IPS DF 19.7 (cell line): ENCODE measurements at regions not wholly inside any gene's neighbourhood (a gene's known extent, or its start where the extent isn't known, plus 50 kb on each side); places are given as distances from the start of the nearest gene placed in this dataset.
"Not testable (repeated sequence)": the region's sequence is repeated elsewhere in the genome, so short reads cannot be mapped to it uniquely, and the experiment has no call there.

Experiments
- DNase-seq: peaks from one replicate; pipeline ENCODE4 v3.0.0-alpha.2; 2013; ENCODE audit warnings: low read depth, low spot score

GRCh38 chr4:66045913-66046312 lies 375.6 kb upstream of the EPHA5 start:
- no peak for DNase-seq

DNA sequence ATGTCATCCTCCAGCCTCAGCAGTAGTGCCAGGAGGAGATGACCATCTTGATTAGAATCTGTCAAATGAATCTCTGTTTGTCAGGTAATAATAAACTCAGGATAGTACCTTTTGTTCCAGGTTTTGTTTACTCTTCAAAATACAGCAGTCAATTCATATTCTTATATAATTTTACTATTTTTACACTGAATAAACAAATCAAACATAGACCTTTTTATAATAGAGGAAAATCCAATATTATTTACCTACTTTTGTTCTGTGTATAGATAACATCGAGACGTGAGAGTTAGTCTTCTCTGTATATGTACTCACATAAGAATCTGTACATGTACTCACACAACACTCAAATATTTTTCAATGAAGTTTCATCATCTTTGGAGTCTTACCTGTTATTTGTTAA lies 365.4 kb upstream of the EPHA5 start:
- no peak for DNase-seq

GRCh38 chr4:66034671-66035070 lies 364.4 kb upstream of the EPHA5 start:
- DNase-seq, result no peak

DNA sequence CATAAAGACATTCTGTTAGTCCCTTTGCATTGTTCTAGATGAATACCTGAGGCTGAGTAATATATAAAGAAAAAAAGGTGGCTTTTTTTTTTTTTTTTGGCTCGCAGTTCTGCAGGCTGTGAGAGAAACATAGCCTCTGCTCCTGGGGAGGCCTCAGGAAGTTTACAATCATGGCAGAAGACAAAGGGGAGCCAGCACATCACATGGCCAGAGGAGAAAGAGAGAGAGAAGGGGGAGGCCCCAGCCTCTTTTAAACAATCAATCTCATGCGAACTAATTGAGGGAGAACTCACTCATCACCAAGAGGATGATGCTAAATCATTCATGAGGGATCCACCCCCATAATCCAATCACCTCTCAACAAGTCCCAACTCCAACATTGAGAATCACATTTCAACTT lies 364.0 kb upstream of the EPHA5 start:
- no peak for DNase-seq

DNA sequence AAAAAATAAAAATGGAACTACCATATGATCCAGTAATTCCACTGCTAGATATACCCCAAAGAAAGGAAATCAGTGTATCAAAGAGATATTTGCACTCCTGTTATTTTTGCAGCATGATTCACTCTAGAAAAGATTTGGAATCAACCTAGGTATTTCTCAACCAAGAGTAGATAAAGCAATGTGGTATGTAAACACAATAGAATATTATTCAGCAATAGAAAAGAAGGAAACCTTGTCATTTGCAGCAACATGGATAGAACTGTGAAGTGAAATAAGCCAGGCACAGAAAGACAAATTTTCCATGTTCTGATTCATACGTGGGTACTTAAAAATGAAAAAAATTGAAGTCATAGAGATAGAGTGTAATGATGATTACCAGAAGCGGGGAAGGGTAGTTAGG lies 362.3 kb upstream of the EPHA5 start:
- DNase-seq, result no peak

DNA sequence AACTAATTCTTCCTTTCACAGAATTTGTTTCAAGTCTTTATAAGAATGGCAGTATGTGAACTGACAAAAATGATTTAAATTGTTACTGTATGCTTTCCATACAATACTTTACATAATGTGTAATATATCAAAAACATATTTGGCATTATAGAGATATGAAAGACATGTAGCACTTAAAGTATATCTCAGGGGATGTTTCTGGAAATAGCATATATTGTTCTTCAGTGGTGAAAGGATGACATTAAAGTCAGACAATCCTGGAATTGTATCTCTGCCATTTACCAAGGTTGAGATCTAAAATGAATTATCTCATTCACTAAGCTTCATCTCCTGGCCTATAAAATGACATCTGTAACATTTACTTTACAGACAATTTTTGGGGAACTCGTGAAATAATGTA lies 358.4 kb upstream of the EPHA5 start:
- DNase-seq, result no peak

DNA sequence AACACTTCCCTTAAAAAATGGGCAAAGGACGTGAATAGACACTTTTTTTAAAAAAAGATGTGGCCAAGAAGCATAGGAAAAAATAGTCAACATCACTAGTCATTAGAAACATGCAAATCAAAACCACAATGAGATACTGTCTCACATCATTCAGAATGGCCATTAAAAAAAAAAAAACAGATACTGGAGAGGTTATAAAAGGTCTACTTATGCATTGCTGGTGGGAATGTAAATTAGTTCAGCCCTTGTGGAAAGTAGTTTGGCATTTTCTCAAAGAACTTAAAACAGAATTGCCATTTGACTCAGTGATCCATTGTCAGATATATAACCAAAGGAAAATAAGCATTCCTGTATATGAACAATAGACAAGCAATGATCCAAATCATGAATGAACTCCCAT lies 352.8 kb upstream of the EPHA5 start:
- no peak for DNase-seq

DNA sequence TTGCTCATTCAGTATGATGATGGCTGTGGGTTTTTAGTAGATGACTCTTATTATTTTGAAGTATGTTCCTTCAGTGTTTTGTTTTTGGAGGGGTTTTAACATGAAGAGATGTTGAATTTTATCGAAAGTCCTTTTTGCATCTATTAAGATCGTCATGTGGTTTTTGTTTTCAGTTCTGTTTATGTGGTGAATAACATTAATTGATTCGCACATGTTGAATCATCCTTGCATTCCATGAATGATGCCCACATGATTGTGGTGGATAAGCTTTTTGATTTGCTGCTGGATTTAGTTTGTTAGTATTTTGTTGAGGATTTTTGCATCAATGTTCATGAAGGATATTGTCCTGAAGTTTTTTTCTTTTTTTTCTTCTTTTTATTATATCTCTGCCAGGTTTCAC lies 347.4 kb upstream of the EPHA5 start:
- DNase-seq, result no peak

GRCh38 chr4:66016240-66016639 lies 346.0 kb upstream of the EPHA5 start:
- no peak for DNase-seq

- peak; percentile 69 for DNase-seq
Measured at GRCh38 chr4:66014146-66014765, 344.0 kb upstream of the EPHA5 start.

DNA sequence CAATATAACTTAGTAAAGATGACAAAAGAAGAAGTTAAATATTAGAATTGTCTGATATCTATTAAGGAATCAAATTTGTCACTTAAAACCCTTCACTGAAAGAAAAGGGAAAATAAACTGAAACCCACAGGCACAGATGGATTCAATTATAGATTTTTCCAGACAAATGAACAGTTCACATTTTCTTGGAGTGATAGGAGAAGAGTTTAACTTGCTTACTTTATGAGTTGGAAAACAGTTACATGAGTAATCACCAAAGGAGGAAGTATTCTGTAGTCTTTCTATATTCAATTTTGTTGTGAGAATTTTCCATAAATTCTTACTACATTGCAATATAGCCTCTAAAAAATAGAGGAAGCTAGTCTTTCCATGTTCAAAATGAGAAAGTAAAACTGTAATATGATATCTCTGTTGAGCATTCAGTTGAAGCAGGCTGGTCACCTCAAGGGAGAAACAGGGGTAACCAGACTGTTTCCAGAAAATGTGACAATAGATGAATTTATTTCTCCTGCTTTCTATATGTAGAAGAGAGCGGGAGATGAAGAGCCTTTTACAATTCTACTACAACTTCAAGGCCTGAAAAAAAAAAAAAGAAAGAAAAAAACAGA lies 330.3 kb upstream of the EPHA5 start:
- DNase-seq, result no peak

GRCh38 chr4:65999518-65999871 lies 329.2 kb upstream of the EPHA5 start:
- no peak for DNase-seq

GRCh38 chr4:65998807-65999517 lies 328.7 kb upstream of the EPHA5 start:
- not testable (repeated sequence) for DNase-seq

DNA sequence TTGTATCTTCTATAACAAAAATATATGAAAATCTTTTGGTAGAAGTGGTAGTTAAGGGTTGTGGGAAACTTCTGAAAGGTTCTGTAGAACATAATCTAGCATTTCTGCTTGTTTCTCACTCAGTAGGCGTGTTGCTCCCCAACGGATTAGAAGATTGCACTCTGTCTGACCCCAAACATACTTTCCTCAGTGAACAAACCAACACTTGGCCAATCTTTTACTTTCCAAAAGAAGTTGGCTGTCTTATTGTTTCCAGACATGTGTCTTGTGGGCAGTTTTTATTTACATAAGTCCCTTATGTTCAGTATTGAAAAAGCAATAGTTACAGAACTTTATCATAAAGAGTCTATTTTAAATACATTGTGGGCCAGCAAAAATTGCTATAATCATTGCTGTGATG lies 312.8 kb upstream of the EPHA5 start:
- no peak for DNase-seq

DNA sequence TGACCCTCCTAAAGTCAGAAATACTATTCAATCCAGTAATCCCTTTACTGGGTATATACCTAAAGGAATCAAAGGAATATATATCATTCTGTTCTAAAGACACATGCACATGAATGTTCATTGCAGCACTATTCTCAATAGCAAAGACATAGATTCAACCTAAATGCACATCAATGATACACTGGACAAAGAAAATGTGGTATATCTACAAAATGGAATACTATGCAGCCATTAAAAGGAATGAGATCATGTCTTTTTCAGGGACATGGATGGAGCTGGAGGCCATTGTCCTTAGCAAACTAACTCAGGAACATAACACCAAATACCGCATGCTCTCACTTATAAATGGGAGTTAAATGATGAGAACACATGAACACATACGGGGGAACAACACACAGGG lies 306.0 kb upstream of the EPHA5 start:
- no peak for DNase-seq

GRCh38 chr4:65973186-65973585 lies 302.9 kb upstream of the EPHA5 start:
- no peak for DNase-seq

- DNase-seq, result no peak
Measured at GRCh38 chr4:65971686-65972085, 301.4 kb upstream of the EPHA5 start.

GRCh38 chr4:65968831-65969558 lies 298.7 kb upstream of the EPHA5 start:
- DNase-seq, result no peak

DNA sequence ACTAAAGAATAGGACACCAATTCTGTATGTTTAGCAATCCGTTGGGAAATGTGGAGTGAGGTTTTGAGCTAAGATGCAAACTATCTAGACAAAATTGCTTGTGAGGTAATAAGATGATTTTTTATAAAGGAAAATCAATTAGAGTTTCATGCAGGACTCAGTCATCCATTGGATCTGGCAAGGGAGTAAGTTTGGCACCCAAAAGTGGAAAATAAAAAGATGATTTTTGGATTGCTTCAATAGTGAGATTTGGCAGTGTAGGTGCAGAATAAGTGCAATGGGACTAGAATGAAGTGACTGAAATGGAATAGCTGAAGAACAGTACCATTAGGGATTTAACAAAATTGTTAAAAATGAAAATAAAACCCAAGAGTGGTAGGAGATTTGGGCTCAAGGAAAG lies 290.5 kb upstream of the EPHA5 start:
- no peak for DNase-seq

DNA sequence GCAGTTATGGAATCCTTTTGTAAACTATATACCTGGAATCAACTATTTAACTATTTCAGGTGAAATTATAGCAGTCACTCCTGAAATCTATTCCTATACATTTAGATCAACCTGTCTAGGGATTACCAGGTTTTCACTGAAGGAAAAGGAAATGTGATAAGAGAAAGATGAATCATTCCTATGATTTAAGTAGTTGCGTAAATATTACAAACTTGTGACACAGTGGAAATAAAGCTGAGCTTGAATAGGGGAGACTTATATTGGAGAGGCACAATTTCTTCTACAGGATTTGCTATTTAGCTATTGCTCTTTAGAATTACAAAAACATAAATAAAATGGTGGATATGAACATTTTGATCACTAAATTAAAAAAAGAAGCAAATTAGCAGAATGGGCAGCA lies 284.1 kb upstream of the EPHA5 start:
- no peak for DNase-seq

GRCh38 chr4:65951177-65951576 lies 280.9 kb upstream of the EPHA5 start:
- DNase-seq, result peak; percentile 35

GRCh38 chr4:65943076-65943475 lies 272.8 kb upstream of the EPHA5 start:
- peak; percentile 93 for DNase-seq

DNA sequence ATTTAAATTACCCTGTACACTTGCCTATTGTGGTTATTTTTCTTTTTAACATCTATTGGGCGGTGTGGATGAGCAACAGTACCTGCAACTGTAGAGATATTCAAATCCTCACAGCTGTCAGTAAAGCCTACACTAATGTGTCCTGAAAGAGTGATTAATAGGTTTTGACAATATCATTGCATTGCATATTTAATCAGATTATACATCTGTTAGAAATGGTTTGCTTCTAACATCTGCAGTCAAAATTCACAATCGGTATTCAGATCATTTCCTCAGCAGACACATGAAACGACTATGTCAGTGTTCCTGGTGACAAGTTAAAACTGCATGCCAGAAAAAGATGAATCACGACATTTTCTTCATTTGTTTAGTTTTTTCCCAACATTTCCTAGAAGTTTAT lies 254.6 kb upstream of the EPHA5 start:
- DNase-seq, result no peak
